Psoas muscle (tissue), 7 donors: ENCODE measurements at regions not wholly inside any gene's neighbourhood (a gene's known extent, or its start where the extent isn't known, plus 50 kb on each side); places are given as distances from the start of the nearest gene placed in this dataset.

Source experiments
- ATAC-seq, 4 donors: fragments of 200-7000 bp; cut with Tn5 transposase; one replicate each; pipeline ENCODE4 v1.9.1; 2020; ENCODE audit warnings: moderate library complexity in 3 of 4, mild to moderate bottlenecking in 2 of 4
- DNase-seq, 2 donors: peaks; one replicate each; pipeline ENCODE4 v3.0.0-alpha.2; 2020
- H3K27ac ChIP-seq: fragments of 200-600 bp; one replicate; pipeline ENCODE4 v1.8.0; 2022
- H3K27me3 ChIP-seq, 3 donors: fragments of 200-600 bp in 1 of 3; one replicate each; pipeline versions ENCODE4 v1.6.1 to v1.8.0; 2013 to 2022; ENCODE audit warnings: low read length in 2 of 3, mild to moderate bottlenecking in 2 of 3, moderate library complexity in 1 of 3; ENCODE audit not compliant: insufficient read depth in 3 of 3
- H3K36me3 ChIP-seq, 2 donors: fragments of 200-600 bp in 1 of 2; one replicate each; pipeline versions ENCODE4 v1.6.1 to v1.8.0; 2013 to 2022; ENCODE audit warnings: low read depth in 1 of 2, mild to moderate bottlenecking in 1 of 2, moderate library complexity in 1 of 2; ENCODE audit not compliant: insufficient read depth in 1 of 2
- H3K4me1 ChIP-seq: fragments of 200-600 bp; one replicate; pipeline ENCODE4 v1.8.0; 2022
- H3K4me3 ChIP-seq: fragments of 200-600 bp; one replicate; pipeline ENCODE4 v1.8.0; 2022; ENCODE audit warnings: mild to moderate bottlenecking
- H3K9me3 ChIP-seq: fragments of 200-600 bp; one replicate; pipeline ENCODE4 v1.8.0; 2022
- CTCF ChIP-seq: fragments of 200-600 bp; IDR thresholded peaks from one replicate; pipeline ENCODE4 v1.8.0; 2022; ENCODE audit warnings: antibody characterized with exemption
- WGBS, 3 donors: extraction: QIAGEN DNeasy Blood & Tissue Kit; methylation state at CpG; one replicate each; pipeline versions ENCODE4 v1.1.6 to v1.1.7; 2013; 5-methylcytosine and 5-hydroxymethylcytosine counted together
- intact Hi-C, 2 donors: fragments of 100-400 bp; cut with DNase I; formaldehyde crosslinking; loops; one replicate each; pipeline versions ENCODE4 v1.11.0 to v1.14.2; 2022
- donor health status: healthy with polysubstance abuse.
- donor health status: DM: no; HTN: no; CAD: no; lungs with moderate emphysema.
- donor health status: Bipolar disorder and iron deficiency.
- donor health status: healthy.
- donor health status: DM: yes; HTN: yes; CAD: no.
- donor health status: DM: no; HTN: no; CAD: no.
- donor health status: DM: yes; HTN: yes; CAD: no.

- no peak for TF ChIP-seq CTCF
- Histone ChIP-seq H3K4me3 (no peak overlapping the region), H3K27ac (no peak overlapping the region), H3K4me1 (peaks cover 13% of the 10 kb centered on the region), H3K27me3 (no peaks in the 10 kb centered on the region), H3K36me3 (no peaks in the 10 kb centered on the region), H3K9me3 (peaks cover 6% of the 10 kb centered on the region)
- ATAC-seq (no peak), DNase-seq (no peak)
- intact Hi-C loops: no loop called here
- 79 to 90% (median 85%) methylated on average over 19 of the region's 19 CpGs for WGBS, 3 donors
Measured at GRCh38 chr2:239532250-239532649, 131.4 kb upstream of the HDAC4 start.

- DNase-seq (no peak), ATAC-seq (no peak)
- no peak overlapping the region for H3K27ac ChIP-seq
- no peaks in the 10 kb centered on the region for H3K27me3 ChIP-seq
- peaks cover 13% of the 10 kb centered on the region for H3K4me1 ChIP-seq
- no peak overlapping the region for H3K4me3 ChIP-seq
- peaks cover 6% of the 10 kb centered on the region for H3K9me3 ChIP-seq
- WGBS, 3 donors: 63 to 79% (median 64%) methylated on average over 18 of the region's 18 CpGs
- intact Hi-C loops: no loop called here
- no peak for TF ChIP-seq CTCF
- H3K36me3 ChIP-seq: no peaks in the 10 kb centered on the region
Measured at GRCh38 chr2:239531456-239532241, 130.8 kb upstream of the HDAC4 start.

- DNase-seq: no peak
Measured at GRCh38 chr2:239530749-239531316, 130.0 kb upstream of the HDAC4 start.

GRCh38 chr2:239529313-239530015, 128.6 kb upstream of the HDAC4 start:
- ATAC-seq (no peak), DNase-seq (no peak)
- Histone ChIP-seq H3K27me3 (no peaks in the 10 kb centered on the region), H3K27ac (no peak overlapping the region), H3K4me3 (no peak overlapping the region), H3K36me3 (no peaks in the 10 kb centered on the region), H3K9me3 (peaks cover 4% of the 10 kb centered on the region), H3K4me1 (peaks cover 13% of the 10 kb centered on the region)
- 91 to 96% (median 91%) methylated on average over 13 of the region's 13 CpGs for WGBS, 3 donors
- TF ChIP-seq CTCF: no peak
- intact Hi-C loops: no loop called here

More at GRCh38 chr2:239530749-239531316, 130.0 kb upstream of the HDAC4 start:
- Histone ChIP-seq H3K9me3 (peaks cover 6% of the 10 kb centered on the region), H3K27ac (no peak overlapping the region), H3K4me1 (peaks cover 13% of the 10 kb centered on the region), H3K4me3 (no peak overlapping the region), H3K27me3 (no peaks in the 10 kb centered on the region), H3K36me3 (no peaks in the 10 kb centered on the region)
- WGBS, 3 donors: 96 to 97% (median 97%) methylated on average over 5 of the region's 5 CpGs
- no peak for TF ChIP-seq CTCF
- intact Hi-C loops: no loop called here
- ATAC-seq: no peak
